Uterus (tissue), 3 donors: ENCODE measurements at regions not wholly inside any gene's neighbourhood (a gene's known extent, or its start where the extent isn't known, plus 50 kb on each side); places are given as distances from the start of the nearest gene placed in this dataset.

ENCODE experiments used
- DNase-seq, 2 donors: peaks; one replicate each; pipeline ENCODE4 v3.0.0-alpha.2; 2019 to 2020
- H3K27ac ChIP-seq, 2 donors: fragments of 200-600 bp; sonication (generic); 1 replicate in 1 of 2; 2 replicates in 1 of 2; pipeline ENCODE4 v1.5.1; 2016 to 2018
- H3K27me3 ChIP-seq, 2 donors: fragments of 200-600 bp; sonication (generic); one replicate each; pipeline ENCODE4 v1.5.1; 2018 to 2019; ENCODE audit warnings: control low read depth in 1 of 2
- H3K36me3 ChIP-seq, 2 donors: fragments of 200-600 bp; sonication (generic); one replicate each; pipeline ENCODE4 v1.5.1; 2019; ENCODE audit warnings: control low read depth in 1 of 2
- H3K4me1 ChIP-seq, 2 donors: fragments of 200-600 bp; sonication (generic); one replicate each; pipeline ENCODE4 v1.5.1; 2018 to 2019; ENCODE audit warnings: control low read depth in 1 of 2
- H3K4me3 ChIP-seq, 2 donors: fragments of 200-600 bp; sonication (generic); 1 replicate in 1 of 2; 2 replicates in 1 of 2; pipeline ENCODE4 v1.5.1; 2018 to 2019; ENCODE audit warnings: mild to moderate bottlenecking in 1 of 2
- H3K9me3 ChIP-seq, 2 donors: fragments of 200-600 bp; sonication (generic); one replicate each; pipeline ENCODE4 v1.5.1; 2019; ENCODE audit warnings: control low read depth in 1 of 2
- CTCF ChIP-seq, 4 experiments: fragments of 200-600 bp in 2 of 4; fragments of 450-650 bp in 2 of 4; sonication (generic) in 2 of 4; IDR thresholded peaks; one replicate each; pipeline ENCODE4 v1.5.1; 2016 to 2019; ENCODE audit warnings: antibody characterized with exemption in 4 of 4, mild to moderate bottlenecking in 2 of 4, moderate library complexity in 1 of 4
- POLR2A ChIP-seq, 2 donors: fragments of 450-650 bp; IDR thresholded peaks; one replicate each; pipeline ENCODE4 v1.6.1; 2016; ENCODE audit warnings: antibody characterized with exemption in 2 of 2, mild to moderate bottlenecking in 1 of 2, moderate library complexity in 1 of 2
- intact Hi-C: fragments of 100-400 bp; cut with DNase I; formaldehyde crosslinking; loops from one replicate; pipeline ENCODE4 v1.15.1; 2023; ENCODE audit warnings: low total_unique reads
- donor health status: DM: yes; HTN: yes; CAD: no.

DNA sequence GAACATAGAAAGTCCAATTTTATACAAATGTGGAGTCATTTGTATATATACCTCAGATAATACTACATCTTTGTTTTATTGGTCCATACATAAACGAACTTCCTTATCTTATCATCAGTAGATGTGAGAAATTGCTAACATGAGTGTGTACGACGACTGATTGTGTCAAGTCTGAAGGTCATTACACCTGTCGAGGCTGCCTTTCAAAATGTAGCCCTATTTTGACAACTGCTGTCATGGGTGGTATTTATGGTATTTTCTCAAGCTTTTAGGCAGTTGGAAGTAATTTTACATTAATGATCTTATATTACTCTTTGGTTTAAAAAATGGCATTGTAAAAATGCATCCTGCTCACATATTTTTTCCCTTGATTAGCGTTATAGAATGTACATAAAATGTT lies 183.7 kb upstream of the DNAJC19 start:
- intact Hi-C loops = no loop called here
- no peak for DNase-seq
- H3K4me1 ChIP-seq = no peaks in the 10 kb centered on the region
- H3K36me3 ChIP-seq = no peaks in the 10 kb centered on the region
- no peak overlapping the region for H3K4me3 ChIP-seq
- TF ChIP-seq CTCF (IDR thresholded peaks at IDR 0.05) (no peak), POLR2A (IDR thresholded peaks at IDR 0.05) (no peak)
- no peaks in the 10 kb centered on the region for H3K27me3 ChIP-seq
- no peaks in the 10 kb centered on the region for H3K9me3 ChIP-seq
- H3K27ac ChIP-seq = no peak overlapping the region

- Histone ChIP-seq H3K4me3 (no peak overlapping the region), H3K9me3 (no peaks in the 10 kb centered on the region), H3K4me1 (no peaks in the 10 kb centered on the region), H3K36me3 (no peaks in the 10 kb centered on the region), H3K27ac (no peak overlapping the region), H3K27me3 (no peaks in the 10 kb centered on the region)
- no peak for TF ChIP-seq CTCF (IDR thresholded peaks at IDR 0.05)
- TF ChIP-seq POLR2A (IDR thresholded peaks at IDR 0.05) = no peak
- no peak for DNase-seq
- intact Hi-C loops = no loop called here
Observed at GRCh38 chr3:181134873-181135272, 145.3 kb upstream of the DNAJC19 start.

- Histone ChIP-seq H3K27me3 (no peaks in the 10 kb centered on the region), H3K27ac (no peak overlapping the region), H3K4me1 (no peaks in the 10 kb centered on the region), H3K4me3 (no peak overlapping the region), H3K36me3 (no peaks in the 10 kb centered on the region), H3K9me3 (no peaks in the 10 kb centered on the region)
- TF ChIP-seq POLR2A (IDR thresholded peaks at IDR 0.05) = no peak
- no peak for TF ChIP-seq CTCF (IDR thresholded peaks at IDR 0.05)
- intact Hi-C loops = no loop called here
- DNase-seq = no peak
Observed at GRCh38 chr3:181133832-181134231, 144.3 kb upstream of the DNAJC19 start.

DNA sequence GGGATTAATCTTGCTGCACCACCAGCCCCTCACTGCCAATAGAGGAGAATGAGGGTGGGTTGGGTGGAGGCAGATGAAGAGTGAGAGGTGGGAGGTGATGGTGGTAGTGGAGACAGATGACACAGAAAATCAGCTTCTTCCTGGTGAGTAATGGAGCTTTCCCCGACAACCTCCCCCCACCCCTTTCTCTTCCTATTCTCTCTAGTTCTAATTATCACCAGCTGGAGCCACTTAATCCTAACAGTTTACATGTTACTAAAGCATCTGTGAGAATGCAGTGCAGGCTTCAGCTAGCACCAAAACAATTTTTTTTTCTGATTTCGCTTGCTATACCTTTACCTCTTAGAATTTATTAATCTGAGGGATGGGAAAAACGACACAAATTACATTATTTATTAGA lies 116.1 kb upstream of the DNAJC19 start:
- intact Hi-C loops = no loop called here
- TF ChIP-seq CTCF (IDR thresholded peaks at IDR 0.05) (no peak), POLR2A (IDR thresholded peaks at IDR 0.05) (no peak)

GRCh38 chr3:181103605-181104004 lies 114.1 kb upstream of the DNAJC19 start:
- no peak overlapping the region for H3K27ac ChIP-seq
- no peaks in the 10 kb centered on the region for H3K9me3 ChIP-seq
- no peak for DNase-seq
- H3K4me3 ChIP-seq = no peak overlapping the region
- TF ChIP-seq CTCF (IDR thresholded peaks at IDR 0.05) (no peak), POLR2A (IDR thresholded peaks at IDR 0.05) (no peak)
- no peaks in the 10 kb centered on the region for H3K4me1 ChIP-seq
- no peaks in the 10 kb centered on the region for H3K27me3 ChIP-seq
- intact Hi-C loops = no loop called here
- no peaks in the 10 kb centered on the region for H3K36me3 ChIP-seq

More for the DNA sequence above, 116.1 kb upstream of the DNAJC19 start:
- Histone ChIP-seq H3K36me3 (no peaks in the 10 kb centered on the region), H3K9me3 (no peaks in the 10 kb centered on the region), H3K4me3 (no peak overlapping the region), H3K27me3 (no peaks in the 10 kb centered on the region), H3K4me1 (no peaks in the 10 kb centered on the region), H3K27ac (no peak overlapping the region)
- DNase-seq = no peak
